ENCODE measurements at regions not wholly inside any gene's neighbourhood (a gene's known extent, or its start where the extent isn't known, plus 50 kb on each side); places are given as distances from the start of the nearest gene placed in this dataset.

GRCh38 chr20:11204926-11205768, 531.3 kb upstream of the JAG1 start:
- Histone ChIP-seq H3K36me3 (replicated peaks in 1 of 2; ENCODE audit: control insufficient read depth in 1 of 2, insufficient read depth in 2 of 2, low read length in 2 of 2) (no peaks in the 10 kb centered on the region), H3K27ac (ENCODE audit: extremely low read length, insufficient read depth, low read length) (no peak overlapping the region), H3K4me1 (ENCODE audit: insufficient read depth, low read length) (peaks cover 11% of the 10 kb centered on the region), H2AFZ (ENCODE audit: low read length) (no peak overlapping the region), H4K20me1 (ENCODE audit: insufficient read depth, low read length) (no peaks in the 10 kb centered on the region), H3K27me3 (ENCODE audit: control insufficient read depth in 1 of 2, insufficient read depth in 2 of 2, low read length in 2 of 2) (no peaks in the 10 kb centered on the region), H3K9me3 (ENCODE audit: low read length) (no peaks in the 10 kb centered on the region), H3K4me2 (ENCODE audit: low read depth, low read length) (0 out of 2 replicates have a peak overlapping the region, but pooled peaks have one; percentile 5), H3K79me2 (ENCODE audit: insufficient read depth, low read length) (no peaks in the 10 kb centered on the region), H3K4me3 (replicated peaks in 1 of 3; ENCODE audit: insufficient read depth in 1 of 3, low read depth in 2 of 3, low read length in 3 of 3) (no peak overlapping the region), H3K9ac (ENCODE audit: insufficient read depth, low read depth, low read length) (no peak overlapping the region)
- intact Hi-C loops (cut with micrococcal nuclease; ENCODE audit: unreplicated experiment) (loop anchor here (1.0 to 5.0 kb wide), 6 partner anchors 534 to 1227 kb away; partner anchors contain the start of gene SLX4IP), in situ Hi-C loops (cut with HindIII; ENCODE audit: extremely low pct_ligation_motif_present, low pct_unique_long_range_greater_than_20kb) (loop anchor here (5.0 kb wide), 2 partner anchors 533 to 653 kb away; partner anchors contain the start of gene JAG1)
- ChIA-PET POLR2A (interaction anchor here (1.4 kb wide), 2 partner anchors 531 to 534 kb away, joined by 7 to 9 read pairs; no protein-coding TSS in a partner anchor), CTCF (ENCODE audit: low intra/inter-chr PET ratio, low total read pairs) (interaction anchor here (1.3 to 1.5 kb wide), 2 partner anchors 531 to 652 kb away, joined by 3 to 6 read pairs; partner anchors contain the start of gene JAG1)
- no TSS peak for BruUV-seq (replicated peaks)
- FAIRE-seq (peak; percentile 79), DNase-seq (ENCODE audit: low spot score) (peak; percentile 71), ATAC-seq (peak; percentile 98)
- 3% methylated on average over 4 of the region's 4 CpGs for WGBS (ENCODE audit: low lambda C conversion rate)
- TF ChIP-seq ZNF724P (CRISPR knock-in tag; IDR thresholded peaks at IDR 0.05; ENCODE audit: borderline replicate concordance) (no peak), NFATC3 (CRISPR knock-in tag; IDR thresholded peaks at IDR 0.05) (no peak), NCOA1 (CRISPR knock-in tag; IDR thresholded peaks at IDR 0.05) (no peak), GTF3A (CRISPR knock-in tag; conservative IDR thresholded peaks at IDR 0.05) (no peak), ZNF605 (CRISPR knock-in tag; IDR thresholded peaks at IDR 0.05) (no peak), DNMT1 (CRISPR knock-in tag; IDR thresholded peaks at IDR 0.05) (no peak), ZNF44 (CRISPR knock-in tag; IDR thresholded peaks at IDR 0.05) (no peak), SKIL (CRISPR knock-in tag; IDR thresholded peaks at IDR 0.05; ENCODE audit: borderline replicate concordance) (no peak), ZNF598 (CRISPR knock-in tag; IDR thresholded peaks at IDR 0.05; ENCODE audit: borderline replicate concordance) (no peak), NAIF1 (CRISPR knock-in tag; IDR thresholded peaks at IDR 0.05; ENCODE audit: borderline replicate concordance) (no peak), ZFP1 (CRISPR knock-in tag; IDR thresholded peaks at IDR 0.05) (no peak), ZFX (CRISPR knock-in tag; IDR thresholded peaks at IDR 0.05; ENCODE audit: low read depth) (no peak), ZNF83 (CRISPR knock-in tag; IDR thresholded peaks at IDR 0.05; ENCODE audit: borderline replicate concordance) (no peak), TGIF2 (CRISPR knock-in tag; IDR thresholded peaks at IDR 0.05) (no peak), KLF16 (CRISPR knock-in tag; IDR thresholded peaks at IDR 0.05) (0 out of 4 replicates have a peak, but pooled peaks of 1 of the 2 experiments have one; percentile 53), PRDM15 (CRISPR knock-in tag; IDR thresholded peaks at IDR 0.05) (no peak), IRX3 (CRISPR knock-in tag; IDR thresholded peaks at IDR 0.05; ENCODE audit: borderline replicate concordance, low read depth) (no peak), NR0B2 (CRISPR knock-in tag; IDR thresholded peaks at IDR 0.05) (no peak)
